Activated CD8-positive, alpha-beta T cell treated with anti-CD3 and anti-CD28 coated beads for 36 hours (primary cell): ENCODE measurements at regions not wholly inside any gene's neighbourhood (a gene's known extent, or its start where the extent isn't known, plus 50 kb on each side); places are given as distances from the start of the nearest gene placed in this dataset.

ENCODE experiments used
- ATAC-seq: fragments of 200-7000 bp; cut with Tn5 transposase; one replicate; pipeline ENCODE4 v1.10.0; 2021; ENCODE audit warnings: mild to moderate bottlenecking, moderate library complexity
- CTCF ChIA-PET: fragments of 350-600 bp; sonication (Branson Sonifier 250); formaldehyde crosslinking; loops from one replicate; lab custom pipeline; 2021; ENCODE audit warnings: antibody characterized with exemption; lab: Charles Lee
- POLR2A ChIA-PET: fragments of 350-600 bp; sonication (Branson Sonifier 250); formaldehyde crosslinking; loops from one replicate; lab custom pipeline; 2021; ENCODE audit warnings: antibody characterized with exemption; lab: Charles Lee
- DNase-seq: peaks from one replicate; pipeline ENCODE4 v3.0.0-alpha.2; 2020
- H3K27ac Mint-ChIP-seq: one replicate; pipeline ENCODE4 v1.8.0; 2021; ENCODE audit warnings: mild to moderate bottlenecking, mixed read lengths
- H3K27me3 Mint-ChIP-seq: one replicate; pipeline ENCODE4 v1.8.0; 2021; ENCODE audit warnings: mixed read lengths
- H3K36me3 Mint-ChIP-seq: one replicate; pipeline ENCODE4 v1.8.0; 2021; ENCODE audit warnings: low read depth, mixed read lengths
- H3K4me1 Mint-ChIP-seq: one replicate; pipeline ENCODE4 v1.8.0; 2021; ENCODE audit warnings: low read depth, mixed read lengths
- H3K4me3 Mint-ChIP-seq: one replicate; pipeline ENCODE4 v1.8.0; 2021; ENCODE audit warnings: mild to moderate bottlenecking, moderate library complexity, mixed read lengths
- H3K9me3 Mint-ChIP-seq: one replicate; pipeline ENCODE4 v1.8.0; 2021; ENCODE audit warnings: mixed read lengths
- CTCF ChIP-seq: fragments of 200-600 bp; IDR thresholded peaks from one replicate; pipeline ENCODE4 v1.8.0; 2022; ENCODE audit warnings: antibody characterized with exemption, mild to moderate bottlenecking
- intact Hi-C: fragments of 100-400 bp; cut with micrococcal nuclease; formaldehyde crosslinking; loops from one replicate; pipeline ENCODE4 v1.10.0; 2022

- POLR2A ChIA-PET, result no interaction called here
- Mint-ChIP-seq H3K4me1 (no peaks in the 10 kb centered on the region), H3K9me3 (peaks cover 20% of the 10 kb centered on the region), H3K4me3 (no peak overlapping the region), H3K27me3 (no peaks in the 10 kb centered on the region), H3K36me3 (no peaks in the 10 kb centered on the region), H3K27ac (no peak overlapping the region)
- ATAC-seq (peak; percentile 87), DNase-seq (peak; percentile 37)
- CTCF ChIA-PET, result no interaction called here
- TF ChIP-seq CTCF, result no peak
- intact Hi-C loops, result no loop called here
Measured at GRCh38 chr2:36277146-36277808, 78.3 kb upstream of the CRIM1 start.

- Mint-ChIP-seq H3K9me3 (peaks cover 15% of the 10 kb centered on the region), H3K36me3 (peaks cover 6% of the 10 kb centered on the region), H3K4me1 (peaks cover 9% of the 10 kb centered on the region), H3K4me3 (no peak overlapping the region), H3K27ac (no peak overlapping the region), H3K27me3 (no peaks in the 10 kb centered on the region)
- no peak for ATAC-seq
- TF ChIP-seq CTCF, result no peak
- ChIA-PET CTCF (no interaction called here), POLR2A (interaction anchor here (0.5 kb wide), 1 partner anchor 122 kb away, joined by 5 read pairs; no protein-coding TSS in a partner anchor)
- DNase-seq, result no peak
- intact Hi-C loops, result no loop called here
Measured at GRCh38 chr2:36271266-36271665, 84.3 kb upstream of the CRIM1 start.

GRCh38 chr2:36270758-36271157 is 84.8 kb upstream of the CRIM1 start:
- DNase-seq, result no peak
- TF ChIP-seq CTCF, result no peak
- ATAC-seq, result no peak
- Mint-ChIP-seq H3K4me1 (peaks cover 9% of the 10 kb centered on the region), H3K9me3 (peaks cover 17% of the 10 kb centered on the region), H3K27me3 (no peaks in the 10 kb centered on the region), H3K27ac (no peak overlapping the region), H3K4me3 (no peak overlapping the region), H3K36me3 (peaks cover 6% of the 10 kb centered on the region)
- intact Hi-C loops, result no loop called here
- ChIA-PET CTCF (no interaction called here), POLR2A (no interaction called here)

- POLR2A ChIA-PET, result no interaction called here
- Mint-ChIP-seq H3K4me1 (peaks cover 9% of the 10 kb centered on the region), H3K4me3 (no peak overlapping the region), H3K27ac (no peak overlapping the region), H3K9me3 (peaks cover 17% of the 10 kb centered on the region), H3K36me3 (peaks cover 6% of the 10 kb centered on the region), H3K27me3 (no peaks in the 10 kb centered on the region)
- no peak for DNase-seq
- ATAC-seq, result no peak
- CTCF ChIA-PET, result no interaction called here
- intact Hi-C loops, result no loop called here
- no peak for TF ChIP-seq CTCF
Measured at GRCh38 chr2:36267194-36267593, 88.4 kb upstream of the CRIM1 start.

- CTCF ChIA-PET, result no interaction called here
- no peak overlapping the region for H3K27ac Mint-ChIP-seq
- no peak for ATAC-seq
Measured at GRCh38 chr2:36266536-36267121, 88.9 kb upstream of the CRIM1 start.

More at GRCh38 chr2:36266536-36267121, 88.9 kb upstream of the CRIM1 start:
- no peak overlapping the region for H3K4me3 Mint-ChIP-seq
- TF ChIP-seq CTCF, result no peak
- H3K27me3 Mint-ChIP-seq, result no peaks in the 10 kb centered on the region
- peaks cover 6% of the 10 kb centered on the region for H3K36me3 Mint-ChIP-seq
- no peak for DNase-seq
- H3K9me3 Mint-ChIP-seq, result peaks cover 17% of the 10 kb centered on the region
- H3K4me1 Mint-ChIP-seq, result peaks cover 9% of the 10 kb centered on the region
- POLR2A ChIA-PET, result no interaction called here
- intact Hi-C loops, result no loop called here
